ENCODE measurements at regions not wholly inside any gene's neighbourhood (a gene's known extent, or its start where the extent isn't known, plus 50 kb on each side); places are given as distances from the start of the nearest gene placed in this dataset.

DNA sequence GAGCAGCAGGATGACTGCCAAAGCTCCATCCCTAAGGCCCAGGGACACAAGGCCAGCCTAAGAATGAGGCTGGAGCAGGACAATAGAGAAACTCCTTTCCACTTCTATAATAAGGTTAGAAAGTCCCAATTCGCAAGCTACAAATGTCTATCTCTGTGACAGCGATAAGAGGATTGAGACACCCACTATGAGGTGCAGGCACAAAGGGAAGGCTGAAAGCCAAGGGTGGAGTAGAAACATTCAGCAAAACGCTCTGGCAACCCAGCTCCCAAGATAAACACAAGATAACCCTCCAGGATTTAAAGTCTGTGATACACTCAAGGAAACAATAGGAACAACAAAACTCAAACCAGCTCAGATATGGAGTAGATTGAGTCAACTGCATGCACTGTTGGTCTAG, 418.0 kb upstream of the UBE2E3 start:
- Histone ChIP-seq H3K36me3 (ENCODE audit: control insufficient read depth, insufficient read depth, low read length) (no peaks in the 10 kb centered on the region), H3K4me1 (ENCODE audit: control insufficient read depth, insufficient read depth, low read length) (no peaks in the 10 kb centered on the region), H3K27ac (ENCODE audit: low read length) (no peak overlapping the region), H3K4me3 (ENCODE audit: low read depth in 2 of 2, low read length in 2 of 2) (no peak overlapping the region), H3K9me3 (ENCODE audit: control insufficient read depth, insufficient read depth, low read depth, low read length) (no peaks in the 10 kb centered on the region), H3K27me3 (ENCODE audit: control insufficient read depth, insufficient read depth, low read length) (no peaks in the 10 kb centered on the region)
- BruUV-seq (replicated peaks): no TSS peak
- no peak for DNase-seq (ENCODE audit: low read depth, low spot score)
- TF ChIP-seq, protein P1, sequence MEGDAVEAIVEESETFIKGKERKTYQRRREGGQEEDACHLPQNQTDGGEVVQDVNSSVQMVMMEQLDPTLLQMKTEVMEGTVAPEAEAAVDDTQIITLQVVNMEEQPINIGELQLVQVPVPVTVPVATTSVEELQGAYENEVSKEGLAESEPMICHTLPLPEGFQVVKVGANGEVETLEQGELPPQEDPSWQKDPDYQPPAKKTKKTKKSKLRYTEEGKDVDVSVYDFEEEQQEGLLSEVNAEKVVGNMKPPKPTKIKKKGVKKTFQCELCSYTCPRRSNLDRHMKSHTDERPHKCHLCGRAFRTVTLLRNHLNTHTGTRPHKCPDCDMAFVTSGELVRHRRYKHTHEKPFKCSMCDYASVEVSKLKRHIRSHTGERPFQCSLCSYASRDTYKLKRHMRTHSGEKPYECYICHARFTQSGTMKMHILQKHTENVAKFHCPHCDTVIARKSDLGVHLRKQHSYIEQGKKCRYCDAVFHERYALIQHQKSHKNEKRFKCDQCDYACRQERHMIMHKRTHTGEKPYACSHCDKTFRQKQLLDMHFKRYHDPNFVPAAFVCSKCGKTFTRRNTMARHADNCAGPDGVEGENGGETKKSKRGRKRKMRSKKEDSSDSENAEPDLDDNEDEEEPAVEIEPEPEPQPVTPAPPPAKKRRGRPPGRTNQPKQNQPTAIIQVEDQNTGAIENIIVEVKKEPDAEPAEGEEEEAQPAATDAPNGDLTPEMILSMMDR (IDR thresholded peaks at IDR 0.05): no peak
- TF ChIP-seq TCF7L2 (IDR thresholded peaks at IDR 0.05; ENCODE audit: low read depth, low read length) (no peak), POLR2AphosphoS5 (IDR thresholded peaks at IDR 0.05; ENCODE audit: low read depth, low read length) (no peak), SIN3A (IDR thresholded peaks at IDR 0.05; ENCODE audit: borderline replicate concordance, insufficient read depth, low read depth, low read length) (no peak)
- TF ChIP-seq, protein P2, sequence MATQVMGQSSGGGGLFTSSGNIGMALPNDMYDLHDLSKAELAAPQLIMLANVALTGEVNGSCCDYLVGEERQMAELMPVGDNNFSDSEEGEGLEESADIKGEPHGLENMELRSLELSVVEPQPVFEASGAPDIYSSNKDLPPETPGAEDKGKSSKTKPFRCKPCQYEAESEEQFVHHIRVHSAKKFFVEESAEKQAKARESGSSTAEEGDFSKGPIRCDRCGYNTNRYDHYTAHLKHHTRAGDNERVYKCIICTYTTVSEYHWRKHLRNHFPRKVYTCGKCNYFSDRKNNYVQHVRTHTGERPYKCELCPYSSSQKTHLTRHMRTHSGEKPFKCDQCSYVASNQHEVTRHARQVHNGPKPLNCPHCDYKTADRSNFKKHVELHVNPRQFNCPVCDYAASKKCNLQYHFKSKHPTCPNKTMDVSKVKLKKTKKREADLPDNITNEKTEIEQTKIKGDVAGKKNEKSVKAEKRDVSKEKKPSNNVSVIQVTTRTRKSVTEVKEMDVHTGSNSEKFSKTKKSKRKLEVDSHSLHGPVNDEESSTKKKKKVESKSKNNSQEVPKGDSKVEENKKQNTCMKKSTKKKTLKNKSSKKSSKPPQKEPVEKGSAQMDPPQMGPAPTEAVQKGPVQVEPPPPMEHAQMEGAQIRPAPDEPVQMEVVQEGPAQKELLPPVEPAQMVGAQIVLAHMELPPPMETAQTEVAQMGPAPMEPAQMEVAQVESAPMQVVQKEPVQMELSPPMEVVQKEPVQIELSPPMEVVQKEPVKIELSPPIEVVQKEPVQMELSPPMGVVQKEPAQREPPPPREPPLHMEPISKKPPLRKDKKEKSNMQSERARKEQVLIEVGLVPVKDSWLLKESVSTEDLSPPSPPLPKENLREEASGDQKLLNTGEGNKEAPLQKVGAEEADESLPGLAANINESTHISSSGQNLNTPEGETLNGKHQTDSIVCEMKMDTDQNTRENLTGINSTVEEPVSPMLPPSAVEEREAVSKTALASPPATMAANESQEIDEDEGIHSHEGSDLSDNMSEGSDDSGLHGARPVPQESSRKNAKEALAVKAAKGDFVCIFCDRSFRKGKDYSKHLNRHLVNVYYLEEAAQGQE (IDR thresholded peaks at IDR 0.05; ENCODE audit: insufficient read depth in 1 of 2, low read depth in 2 of 2, low read length in 1 of 2): no peak
- intact Hi-C loops (cut with micrococcal nuclease; ENCODE audit: unreplicated experiment) (no loop called here), in situ Hi-C loops (cut with HindIII; ENCODE audit: low pct_unique_long_range_greater_than_20kb, low sequenced_read_pairs) (no loop called here)
- CTCF ChIA-PET: interaction anchor here (0.6 kb wide), 1 partner anchor 338 kb away, joined by 4 read pairs; no protein-coding TSS in a partner anchor
- no peak for ATAC-seq
- POLR2A ChIA-PET: no interaction called here

DNA sequence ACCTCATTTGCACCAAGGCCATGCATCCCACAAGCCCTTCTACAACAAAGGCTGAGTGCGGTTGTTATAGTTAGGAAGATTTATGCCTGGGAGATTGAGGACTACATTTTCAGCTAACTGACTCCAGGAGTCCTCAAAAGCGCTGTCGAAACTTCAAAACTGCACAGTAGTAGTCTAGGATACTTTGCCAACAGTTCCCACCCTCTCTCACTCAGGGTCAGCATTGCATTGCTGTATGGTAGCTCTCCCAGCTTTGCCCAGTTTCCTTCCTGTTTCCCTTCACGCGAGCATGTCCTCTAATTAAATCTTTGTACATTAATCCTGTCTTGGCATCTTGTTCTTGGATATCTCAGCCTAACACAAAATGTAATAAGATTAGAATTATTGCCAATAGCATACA, 420.6 kb upstream of the UBE2E3 start:
- no peak overlapping the region for H3K4me3 ChIP-seq (ENCODE audit: low read depth in 2 of 2, low read length in 2 of 2)
- H3K9me3 ChIP-seq (ENCODE audit: control insufficient read depth, insufficient read depth, low read depth, low read length): no peaks in the 10 kb centered on the region
- CTCF ChIA-PET: no interaction called here
- BruUV-seq (replicated peaks): no TSS peak
- H3K27ac ChIP-seq (ENCODE audit: low read length): no peak overlapping the region
- intact Hi-C loops (cut with micrococcal nuclease; ENCODE audit: unreplicated experiment): no loop called here
- TF ChIP-seq SIN3A (IDR thresholded peaks at IDR 0.05; ENCODE audit: borderline replicate concordance, insufficient read depth, low read depth, low read length): no peak
- TF ChIP-seq, protein P1 (IDR thresholded peaks at IDR 0.05): peak; percentile 10; the same call in 1 of the 2 replicates
- DNase-seq (ENCODE audit: low read depth, low spot score) (no peak), ATAC-seq (no peak; the same call in 1 of the 2 replicates)
- no peaks in the 10 kb centered on the region for H3K27me3 ChIP-seq (ENCODE audit: control insufficient read depth, insufficient read depth, low read length)
- in situ Hi-C loops (cut with HindIII; ENCODE audit: low pct_unique_long_range_greater_than_20kb, low sequenced_read_pairs): no loop called here
- POLR2A ChIA-PET: no interaction called here
- H3K36me3 ChIP-seq (ENCODE audit: control insufficient read depth, insufficient read depth, low read length): no peaks in the 10 kb centered on the region
- no peaks in the 10 kb centered on the region for H3K4me1 ChIP-seq (ENCODE audit: control insufficient read depth, insufficient read depth, low read length)
